GM18508 (cell line): ENCODE measurements at regions not wholly inside any gene's neighbourhood (a gene's known extent, or its start where the extent isn't known, plus 50 kb on each side); places are given as distances from the start of the nearest gene placed in this dataset.

Experiments used
- ATAC-seq: cut with Tn5 transposase; IDR thresholded peaks from one replicate; pipeline ENCODE4 v1.9.1; 2021; ENCODE audit warnings: moderate number of reproducible peaks; ENCODE audit not compliant: insufficient read depth, unreplicated experiment

DNA sequence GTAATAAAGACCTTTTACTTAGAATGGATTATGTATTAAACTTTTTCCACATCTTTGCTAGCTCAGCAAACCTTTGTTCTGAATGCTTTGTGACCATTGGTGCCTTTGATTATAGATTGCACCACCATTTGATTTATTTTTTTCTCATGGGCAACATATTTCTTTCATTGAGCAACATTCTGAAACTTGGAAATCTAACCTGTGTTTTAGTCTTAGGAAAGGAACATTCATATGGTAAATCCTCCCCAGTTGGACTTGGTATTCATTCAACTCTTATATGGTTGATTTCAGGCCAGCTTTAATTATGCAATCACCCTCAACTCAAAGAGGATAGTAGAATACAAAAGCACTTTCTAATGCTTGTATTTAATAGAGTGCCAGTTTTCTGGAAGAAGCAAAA, 1077.9 kb upstream of the ZEB2 start:
- ATAC-seq: no peak

DNA sequence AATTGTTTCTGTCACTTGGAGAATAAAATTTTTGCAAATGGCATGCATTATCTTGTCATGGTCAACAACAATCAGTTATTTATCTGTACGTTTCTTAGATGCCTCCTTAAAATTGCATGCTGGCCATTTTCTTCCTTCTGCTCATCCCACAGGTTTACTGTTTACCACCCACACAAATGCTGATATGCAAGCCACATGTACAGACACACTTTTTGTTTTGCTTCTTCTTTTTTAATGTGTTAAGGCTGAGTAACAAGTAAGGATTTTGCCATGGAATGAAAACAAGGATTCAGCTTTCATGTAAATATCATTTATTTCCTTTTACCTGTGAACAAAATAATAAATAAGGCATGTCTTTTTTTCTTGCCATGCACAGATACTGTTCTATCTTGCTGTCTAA, 1077.1 kb upstream of the ZEB2 start:
- no peak for ATAC-seq

DNA sequence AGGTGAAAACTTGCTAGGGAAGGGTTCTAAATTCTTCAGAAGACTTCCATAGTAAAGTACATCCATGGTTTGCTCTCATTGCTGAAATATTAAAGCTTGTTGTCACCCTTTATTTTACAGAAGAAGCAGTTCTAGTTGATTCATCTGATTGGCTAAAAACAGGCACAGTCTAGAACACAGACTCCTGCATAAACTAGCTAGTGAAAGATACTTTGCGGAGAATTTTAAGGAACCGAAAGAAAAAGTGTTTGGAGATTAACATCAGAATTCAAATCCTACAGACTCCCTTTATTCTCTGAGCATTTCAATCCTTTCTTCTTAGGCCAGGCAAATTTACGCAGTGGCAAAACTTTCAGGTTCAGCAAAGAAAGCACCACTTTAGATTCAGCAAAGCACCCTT, 1076.5 kb upstream of the ZEB2 start:
- ATAC-seq: no peak

DNA sequence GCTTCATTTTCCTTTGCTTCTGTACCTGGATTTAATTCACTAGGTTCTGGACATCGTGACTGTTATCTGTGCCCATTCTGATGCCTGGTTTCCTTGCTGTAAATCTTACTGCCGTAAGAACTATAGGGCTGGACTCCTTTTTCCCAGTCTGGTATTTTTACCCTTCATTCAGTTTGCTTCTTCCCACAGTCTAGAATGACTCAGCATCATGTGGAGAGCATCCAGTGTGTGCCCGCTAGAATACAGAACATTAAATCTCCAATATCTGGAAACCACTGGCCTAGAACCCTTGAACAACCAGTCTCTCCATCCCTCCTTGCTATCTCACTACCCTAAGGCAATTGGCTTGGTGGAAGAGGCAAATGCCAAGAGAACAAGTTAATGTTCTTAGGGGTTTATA, 1075.4 kb upstream of the ZEB2 start:
- ATAC-seq: no peak

DNA sequence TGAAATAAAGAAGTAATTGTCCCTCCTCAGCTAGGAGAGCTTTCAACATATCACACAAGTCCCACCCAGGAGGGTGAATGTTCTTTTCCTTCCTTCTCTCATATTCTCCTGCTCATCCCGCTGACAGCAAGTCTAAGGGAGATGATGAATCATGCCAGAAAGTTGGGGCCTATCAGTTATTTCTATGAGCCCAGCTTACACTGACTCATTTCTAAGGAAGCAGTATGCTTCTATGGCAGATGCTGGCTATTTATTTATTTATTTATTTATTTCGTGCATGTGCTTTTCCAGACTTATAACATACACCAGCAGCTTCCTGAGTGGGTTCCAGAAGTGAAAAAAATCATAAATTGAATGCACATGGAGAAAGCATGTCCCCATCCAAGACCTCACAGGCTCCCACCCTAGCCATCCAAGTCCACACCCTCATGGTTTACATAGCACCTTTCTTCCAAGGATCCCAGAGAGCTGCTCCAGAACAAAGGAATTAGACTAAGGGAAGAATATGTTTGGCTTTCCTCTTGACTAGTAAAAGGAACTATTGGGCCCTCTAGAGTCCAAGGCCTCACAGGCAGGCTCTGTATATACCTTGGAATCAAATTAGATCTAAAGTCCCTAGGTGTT, 1074.2 kb upstream of the ZEB2 start:
- ATAC-seq: no peak

DNA sequence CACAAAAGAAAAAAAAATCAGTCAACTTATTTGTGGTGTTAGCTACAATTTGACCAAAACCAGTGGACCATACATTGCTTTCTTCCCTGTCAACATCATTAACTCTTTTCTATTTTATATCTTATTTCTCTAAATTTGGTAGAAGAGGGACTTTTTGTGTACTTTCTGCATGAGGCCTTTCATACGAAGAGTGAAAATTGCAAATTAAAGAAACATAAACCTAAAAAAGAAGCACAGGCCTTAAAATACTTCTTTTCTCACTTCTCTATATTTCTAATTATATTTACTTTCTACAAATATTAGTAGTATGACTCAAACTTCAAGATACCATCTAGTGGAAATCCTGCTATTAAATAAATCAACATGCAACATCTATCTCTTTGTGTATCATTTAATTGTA, 1073.4 kb upstream of the ZEB2 start:
- peak; percentile 53 for ATAC-seq

DNA sequence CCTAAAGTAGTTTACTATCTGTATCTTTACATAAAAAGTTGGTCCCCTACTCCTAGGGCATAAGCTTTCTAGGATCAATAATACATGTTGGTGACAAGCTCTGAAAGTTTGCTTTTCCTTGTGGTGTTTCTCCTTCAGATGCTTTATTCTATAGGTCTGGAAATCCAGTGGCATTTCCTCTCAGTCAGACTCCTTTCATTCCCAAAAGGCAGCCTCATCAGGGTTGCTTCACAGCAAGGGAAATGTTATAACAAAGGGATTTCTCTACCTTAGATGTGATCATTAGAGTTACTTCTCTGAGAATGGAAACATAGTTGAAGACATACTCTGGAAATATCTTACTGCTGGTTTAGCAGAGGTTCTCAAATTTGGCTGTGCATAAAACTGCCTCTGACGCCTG, 1072.4 kb upstream of the ZEB2 start:
- no peak for ATAC-seq

DNA sequence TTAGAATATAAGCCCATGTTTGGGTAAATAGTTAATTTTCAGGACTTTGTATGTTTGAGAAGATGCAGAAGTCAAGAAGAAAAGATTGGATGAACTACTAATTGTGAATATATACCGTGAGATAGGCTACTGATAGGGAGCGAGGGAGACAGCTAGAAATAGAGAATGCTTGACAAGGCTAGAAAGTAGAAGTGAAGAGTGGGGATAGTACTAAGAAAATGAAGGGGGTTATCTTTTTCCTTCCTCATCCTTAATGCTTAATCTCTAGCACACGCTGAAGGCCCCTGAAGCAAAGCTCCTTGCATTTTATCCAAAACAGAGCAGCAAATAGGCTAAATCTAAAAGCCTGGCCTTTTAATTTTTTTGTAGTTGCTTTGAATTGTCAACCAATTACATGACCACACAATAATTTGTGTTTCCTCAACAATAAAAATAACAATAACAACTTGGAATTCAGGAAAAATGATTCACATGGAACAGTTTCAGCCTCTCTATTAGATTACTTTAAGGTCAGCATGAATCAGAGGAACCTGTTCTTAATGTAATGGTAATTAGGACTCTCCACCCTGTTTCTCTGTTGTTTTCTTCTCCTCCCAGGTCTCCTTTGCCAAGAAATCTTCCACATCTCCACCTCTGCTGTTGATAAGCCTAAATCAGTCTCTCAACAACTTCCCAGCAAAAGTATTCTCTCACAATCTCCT, 1071.3 kb upstream of the ZEB2 start:
- ATAC-seq: no peak

DNA sequence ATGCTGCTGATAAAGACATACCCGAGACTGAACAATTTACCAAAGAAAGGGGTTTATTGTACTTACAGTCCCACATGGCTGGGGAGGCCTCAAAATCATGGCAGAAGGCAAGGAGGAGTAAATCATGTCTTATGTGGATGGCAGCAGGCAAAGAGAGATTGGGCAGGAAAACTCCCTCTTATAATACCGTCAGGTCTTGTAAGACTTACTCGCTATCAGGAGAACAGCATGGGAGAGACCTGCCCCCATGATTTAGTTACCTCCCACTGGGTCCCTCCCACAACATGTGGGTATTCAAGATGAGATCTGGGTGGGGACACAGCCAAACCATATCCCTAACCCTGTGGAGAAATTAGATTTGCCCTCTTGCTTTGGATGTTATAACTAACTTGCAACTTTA, 1068.0 kb upstream of the ZEB2 start:
- no peak for ATAC-seq

DNA sequence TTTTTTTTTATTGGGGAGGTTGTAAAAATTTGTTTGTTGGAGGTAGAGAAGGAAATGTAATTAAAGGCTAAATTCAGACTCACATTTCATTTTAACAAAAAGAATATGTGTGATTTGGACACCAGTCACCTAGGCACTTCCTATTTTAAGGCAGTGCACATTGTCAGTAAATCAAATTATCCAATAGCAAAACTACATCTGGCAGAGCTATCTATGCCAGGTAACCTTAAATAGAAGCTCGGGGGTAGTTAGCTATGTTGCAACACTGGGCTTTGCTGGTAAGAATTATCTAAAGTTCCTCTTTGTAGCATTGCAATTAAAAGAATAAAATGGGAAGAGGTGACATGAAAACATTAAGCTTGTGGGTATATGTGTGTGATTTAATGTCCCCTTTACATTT, 1064.4 kb upstream of the ZEB2 start:
- no peak for ATAC-seq

DNA sequence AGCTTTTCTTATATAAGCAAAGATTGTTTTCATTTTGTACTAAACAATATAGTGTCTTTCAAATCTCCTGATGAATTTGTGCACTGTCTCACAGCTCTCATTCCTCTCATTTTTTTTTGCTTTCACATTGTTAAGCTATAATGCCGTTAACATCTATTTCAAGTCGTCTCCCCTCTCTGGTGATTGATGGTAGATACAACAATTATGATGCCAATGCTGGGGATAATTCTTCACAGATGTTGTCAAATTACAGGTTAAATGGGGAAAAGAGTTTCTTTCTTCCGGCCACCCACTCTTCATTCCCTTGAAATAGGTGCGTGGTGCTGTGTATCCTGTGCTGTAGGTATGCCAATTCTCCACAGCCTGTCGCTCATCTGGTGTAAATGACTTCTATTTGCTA, 1053.7 kb upstream of the ZEB2 start:
- ATAC-seq: no peak

DNA sequence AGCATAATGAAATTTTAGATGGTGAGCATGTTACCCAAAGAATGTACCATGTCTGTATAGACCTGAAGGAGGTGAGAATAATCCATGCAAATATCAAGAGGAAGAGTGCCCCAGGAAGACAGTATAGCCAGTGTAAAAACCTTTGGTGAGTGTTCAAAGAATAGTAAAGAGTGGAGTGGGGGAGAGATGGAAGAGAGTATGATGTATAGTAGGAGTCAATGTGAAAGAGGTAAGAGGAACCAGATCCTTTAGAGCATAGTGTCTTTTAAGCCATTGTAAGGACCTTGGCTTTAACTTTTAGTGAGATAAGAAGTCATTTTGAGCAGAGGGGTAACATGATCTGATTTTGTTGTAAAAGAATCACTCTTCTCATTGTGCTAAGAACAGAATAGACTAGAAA, 1052.3 kb upstream of the ZEB2 start:
- no peak for ATAC-seq

DNA sequence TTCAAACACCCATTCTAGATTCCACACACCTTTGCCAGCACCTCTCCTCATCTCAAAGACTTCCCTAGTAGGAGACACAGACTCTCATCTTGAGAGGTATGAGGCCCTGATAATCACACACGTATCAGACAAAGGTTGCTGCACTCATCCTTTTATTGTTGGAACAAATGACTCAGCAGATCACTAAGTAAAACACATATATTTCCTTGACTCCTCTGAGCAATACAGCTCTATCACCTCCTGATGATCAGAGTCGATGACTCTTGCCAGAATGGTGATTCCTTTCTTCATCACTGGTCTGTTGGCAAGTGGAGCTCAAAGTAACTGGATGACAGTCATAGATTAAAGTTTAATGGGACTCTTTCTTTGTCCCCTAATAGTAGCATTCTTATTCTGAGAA, 1049.2 kb upstream of the ZEB2 start:
- ATAC-seq: no peak

DNA sequence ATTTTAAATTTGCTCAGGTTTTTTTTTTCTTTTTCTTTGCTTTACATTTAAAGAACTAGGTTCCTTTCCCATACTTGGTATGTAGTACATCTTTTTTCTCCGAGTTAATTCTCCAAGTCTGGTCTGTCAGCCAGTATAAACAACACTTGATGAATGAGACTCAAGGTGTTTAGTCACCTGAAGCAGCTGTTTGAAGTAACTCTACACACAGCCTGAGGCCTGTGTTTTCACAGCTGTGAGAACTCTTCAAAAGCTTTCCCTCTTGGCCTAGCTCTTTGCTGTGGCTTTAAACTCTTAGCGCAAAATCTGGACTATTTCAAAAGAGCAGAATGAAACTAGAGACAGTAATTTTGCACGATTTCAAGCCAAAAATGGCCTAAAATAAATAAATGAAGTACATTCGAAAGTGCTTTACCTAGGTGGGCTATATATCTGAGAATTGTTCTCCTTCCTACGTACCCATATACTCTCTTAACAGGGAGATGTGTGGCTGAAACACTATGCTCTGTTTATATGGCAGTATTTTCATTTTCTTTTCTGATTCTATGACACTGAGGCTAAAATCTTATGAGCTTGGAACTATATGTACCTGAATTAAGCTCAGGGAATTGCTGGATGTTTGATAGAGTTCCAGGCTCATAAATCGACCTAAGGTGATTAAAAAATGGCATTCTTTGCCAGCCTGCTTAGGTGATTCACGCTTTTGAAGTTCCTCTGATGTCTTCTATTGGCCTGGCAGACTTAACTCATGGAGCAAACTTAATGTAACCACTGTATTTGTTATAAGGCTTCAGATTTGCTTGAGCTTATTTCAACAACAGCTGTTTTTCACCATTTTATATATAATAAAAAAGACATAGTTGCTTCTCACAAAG, 1044.1 kb upstream of the ZEB2 start:
- ATAC-seq: no peak

DNA sequence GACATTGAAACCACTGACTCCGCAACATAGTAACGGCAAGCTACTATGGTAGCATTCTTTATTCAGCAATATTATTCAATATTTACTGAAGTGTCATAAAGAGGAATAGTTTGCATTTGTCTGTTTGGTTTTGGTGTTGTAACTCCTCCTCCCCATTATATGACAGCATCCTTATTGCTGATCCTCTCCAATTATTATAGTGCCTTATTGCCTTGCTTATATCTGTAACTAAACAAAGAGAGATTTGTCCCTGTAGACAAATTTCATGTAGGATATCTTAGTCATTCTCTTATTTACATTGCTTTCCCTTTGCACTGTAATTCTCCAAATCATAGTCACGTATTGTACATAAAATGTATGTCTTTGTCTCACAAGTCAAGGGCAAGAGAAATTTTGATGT, 1041.2 kb upstream of the ZEB2 start:
- ATAC-seq: no peak

DNA sequence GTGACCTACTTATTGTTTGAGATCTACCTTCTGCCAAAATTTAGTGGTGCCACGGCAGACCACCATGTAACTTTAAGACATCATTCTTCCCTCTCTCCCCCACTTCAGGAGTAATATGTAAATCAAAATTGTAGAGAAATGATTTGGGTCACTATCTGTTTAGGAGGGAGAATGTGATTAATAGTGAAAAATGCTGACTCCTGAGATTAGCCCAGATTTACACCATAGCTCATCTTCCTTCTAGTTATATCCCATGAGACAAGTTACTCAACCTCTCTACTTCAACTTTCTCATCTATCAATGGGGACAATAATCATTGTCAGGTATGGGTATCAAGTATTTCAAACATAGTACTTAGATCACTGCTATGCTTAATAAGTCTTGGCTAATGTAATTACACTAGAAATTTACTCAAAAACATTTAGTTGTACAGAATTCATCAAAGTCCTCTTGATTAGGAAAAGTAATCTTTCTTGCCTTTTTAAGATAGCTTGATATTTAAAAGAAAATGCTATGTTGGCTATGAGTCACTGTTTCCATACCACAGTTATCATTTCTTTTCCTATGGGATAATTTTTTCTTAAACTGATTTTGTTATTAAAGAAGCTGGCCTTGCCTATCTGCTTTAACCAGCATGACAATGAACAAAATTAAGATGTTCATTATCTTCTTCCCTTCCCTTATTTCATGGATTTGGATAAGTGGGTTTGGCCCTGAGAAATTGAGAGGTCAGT, 1038.9 kb upstream of the ZEB2 start:
- ATAC-seq: no peak

DNA sequence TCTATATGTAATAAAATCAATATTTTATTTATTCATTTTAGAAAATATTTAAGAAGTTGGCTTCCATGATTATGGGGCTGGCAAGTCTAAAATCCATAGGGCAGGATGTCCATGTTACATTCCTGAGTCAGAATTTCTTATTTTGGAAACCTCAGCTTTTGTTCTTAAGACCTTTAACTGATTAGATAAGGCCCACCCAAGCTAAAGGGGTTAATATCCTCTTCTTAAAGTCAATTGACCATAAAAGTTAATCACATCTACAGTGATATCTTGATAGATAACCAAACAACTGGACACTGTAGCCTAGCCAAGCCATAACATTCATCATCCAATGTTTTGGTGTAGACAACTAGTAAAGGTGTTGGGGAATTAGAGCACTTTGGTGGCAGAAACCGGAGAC, 1035.4 kb upstream of the ZEB2 start:
- no peak for ATAC-seq

DNA sequence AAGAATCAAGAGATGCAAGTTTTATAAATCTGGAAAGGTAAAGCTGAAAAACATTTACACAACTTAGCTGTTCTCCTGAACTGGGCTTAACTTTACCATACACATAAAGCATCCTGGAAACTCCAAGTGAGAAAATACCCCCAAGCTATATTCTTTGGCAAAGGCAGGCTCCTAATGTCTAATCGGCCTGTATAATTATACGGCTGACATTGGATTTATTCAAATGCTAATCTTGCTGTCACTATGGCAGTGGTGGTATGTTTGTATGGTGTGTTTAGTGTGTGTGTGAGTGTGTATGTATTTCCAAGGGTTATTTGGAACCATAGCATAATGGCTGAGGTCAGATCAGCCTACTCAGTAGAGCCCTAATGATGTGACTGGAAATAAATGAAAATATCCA, 1031.8 kb upstream of the ZEB2 start:
- no peak for ATAC-seq

DNA sequence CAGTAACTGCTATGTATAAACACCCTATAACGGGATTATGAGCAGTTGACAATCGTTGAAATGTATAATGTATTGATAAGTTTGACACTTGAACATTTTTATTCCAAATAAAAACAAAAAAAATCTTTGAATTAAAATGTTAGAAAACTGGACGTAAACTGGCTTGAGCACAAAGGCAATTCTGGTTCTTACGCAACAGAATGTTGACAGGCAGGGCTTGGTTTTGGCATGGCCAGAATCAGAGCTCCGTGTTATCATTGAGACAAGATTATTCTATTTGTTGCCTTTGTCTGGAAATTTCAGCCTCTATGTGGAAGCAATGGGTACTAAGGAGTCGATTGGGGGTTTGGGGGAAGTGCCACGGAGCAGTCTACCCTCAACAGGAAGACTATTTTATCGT, 1028.6 kb upstream of the ZEB2 start:
- no peak for ATAC-seq

DNA sequence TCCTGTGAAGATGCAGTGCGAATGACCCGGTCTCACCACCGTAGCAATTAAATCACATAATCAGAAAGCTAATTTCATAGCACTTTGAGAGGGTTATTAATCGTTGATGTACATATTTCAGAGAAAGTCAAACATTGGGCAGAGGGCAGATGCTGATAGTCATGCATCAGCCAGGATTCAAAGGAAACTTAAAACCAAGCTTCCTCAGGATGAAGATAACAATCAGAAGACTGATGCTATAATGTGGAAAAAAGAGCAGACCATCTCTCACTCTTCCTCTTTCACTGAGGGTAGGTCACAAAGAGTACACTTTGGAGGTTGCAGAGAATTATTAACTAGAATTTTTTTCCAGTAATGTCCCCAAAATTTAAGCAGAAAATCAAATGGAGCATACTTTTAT, 1027.7 kb upstream of the ZEB2 start:
- ATAC-seq: no peak

DNA sequence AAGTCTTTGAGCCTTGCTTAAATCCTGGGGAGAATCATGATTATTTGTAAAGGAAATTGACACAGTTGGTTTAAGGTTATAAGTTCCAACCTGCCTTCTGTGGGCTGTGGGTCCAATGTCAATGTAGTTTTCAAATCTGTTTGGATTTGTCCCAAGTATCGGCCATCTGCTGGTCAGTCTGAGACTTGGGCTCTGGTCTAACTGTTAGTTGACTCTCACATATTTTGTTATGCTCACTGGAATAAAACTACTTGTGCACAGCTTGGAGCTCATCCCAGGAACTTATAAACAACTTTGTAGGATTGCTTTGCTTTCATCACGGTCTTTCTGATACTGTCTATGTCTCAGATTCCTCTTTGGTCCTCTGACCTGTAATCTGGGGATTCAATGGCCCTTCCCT, 1026.2 kb upstream of the ZEB2 start:
- no peak for ATAC-seq
